ENCODE measurements at regions not wholly inside any gene's neighbourhood (a gene's known extent, or its start where the extent isn't known, plus 50 kb on each side); places are given as distances from the start of the nearest gene placed in this dataset.

DNA sequence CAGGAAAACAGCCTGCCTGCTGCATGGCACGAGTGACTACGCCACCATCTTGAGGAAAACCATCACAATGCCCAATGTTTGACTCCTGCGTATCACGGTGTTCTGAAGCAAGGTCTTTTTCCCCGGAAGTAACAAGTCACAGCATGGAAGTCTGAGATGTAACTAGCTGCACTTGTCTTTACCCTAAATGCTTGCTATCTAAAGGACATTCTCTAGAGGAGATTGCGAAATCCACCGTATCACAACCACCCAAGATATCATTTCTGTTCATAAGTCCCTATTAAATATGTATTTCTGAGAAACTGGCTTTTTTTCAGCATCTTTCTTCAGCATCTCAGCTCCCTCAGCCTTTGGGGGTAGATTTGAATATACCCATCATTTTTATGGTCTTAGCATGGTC, 1565.1 kb downstream of the ARAP2 start:
- Mint-ChIP-seq H3K4me3 (no peak overlapping the region), H3K4me1 (ENCODE audit: low read depth) (no peaks in the 10 kb centered on the region), H3K36me3 (ENCODE audit: low read depth) (no peaks in the 10 kb centered on the region), H3K27me3 (ENCODE audit: insufficient read depth) (no peaks in the 10 kb centered on the region), H3K9me3 (peaks cover 20% of the 10 kb centered on the region), H3K27ac (no peak overlapping the region)
- no peak for DNase-seq
- TF ChIP-seq, protein P1, sequence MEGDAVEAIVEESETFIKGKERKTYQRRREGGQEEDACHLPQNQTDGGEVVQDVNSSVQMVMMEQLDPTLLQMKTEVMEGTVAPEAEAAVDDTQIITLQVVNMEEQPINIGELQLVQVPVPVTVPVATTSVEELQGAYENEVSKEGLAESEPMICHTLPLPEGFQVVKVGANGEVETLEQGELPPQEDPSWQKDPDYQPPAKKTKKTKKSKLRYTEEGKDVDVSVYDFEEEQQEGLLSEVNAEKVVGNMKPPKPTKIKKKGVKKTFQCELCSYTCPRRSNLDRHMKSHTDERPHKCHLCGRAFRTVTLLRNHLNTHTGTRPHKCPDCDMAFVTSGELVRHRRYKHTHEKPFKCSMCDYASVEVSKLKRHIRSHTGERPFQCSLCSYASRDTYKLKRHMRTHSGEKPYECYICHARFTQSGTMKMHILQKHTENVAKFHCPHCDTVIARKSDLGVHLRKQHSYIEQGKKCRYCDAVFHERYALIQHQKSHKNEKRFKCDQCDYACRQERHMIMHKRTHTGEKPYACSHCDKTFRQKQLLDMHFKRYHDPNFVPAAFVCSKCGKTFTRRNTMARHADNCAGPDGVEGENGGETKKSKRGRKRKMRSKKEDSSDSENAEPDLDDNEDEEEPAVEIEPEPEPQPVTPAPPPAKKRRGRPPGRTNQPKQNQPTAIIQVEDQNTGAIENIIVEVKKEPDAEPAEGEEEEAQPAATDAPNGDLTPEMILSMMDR (IDR thresholded peaks at IDR 0.05), result no peak

DNA sequence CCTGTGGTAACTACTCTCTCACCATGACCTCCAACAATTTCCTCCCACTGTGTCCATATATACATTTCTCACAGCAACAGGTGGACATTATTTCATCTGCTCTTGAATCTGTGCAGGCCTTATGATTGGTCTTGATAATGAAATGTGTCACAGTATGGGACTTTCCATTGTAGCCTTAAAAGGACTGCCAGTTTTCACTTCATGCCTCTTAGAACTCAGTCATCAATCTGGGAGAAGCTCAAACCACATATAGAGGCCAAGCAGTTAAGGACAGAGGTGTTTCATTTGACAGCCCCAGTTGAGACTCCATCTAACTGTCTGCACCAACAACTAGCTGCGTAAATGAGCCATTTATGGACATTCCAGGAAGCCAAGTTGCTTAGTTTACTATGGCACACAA, 1534.8 kb downstream of the ARAP2 start:
- Mint-ChIP-seq H3K9me3 (peaks cover 15% of the 10 kb centered on the region; the same call in 1 of the 2 replicates), H3K36me3 (ENCODE audit: low read depth) (no peaks in the 10 kb centered on the region), H3K4me1 (ENCODE audit: low read depth) (no peaks in the 10 kb centered on the region), H3K27ac (no peak overlapping the region), H3K27me3 (ENCODE audit: insufficient read depth) (no peaks in the 10 kb centered on the region), H3K4me3 (no peak overlapping the region)
- DNase-seq, result no peak
- TF ChIP-seq, protein P1 (IDR thresholded peaks at IDR 0.05), result no peak

DNA sequence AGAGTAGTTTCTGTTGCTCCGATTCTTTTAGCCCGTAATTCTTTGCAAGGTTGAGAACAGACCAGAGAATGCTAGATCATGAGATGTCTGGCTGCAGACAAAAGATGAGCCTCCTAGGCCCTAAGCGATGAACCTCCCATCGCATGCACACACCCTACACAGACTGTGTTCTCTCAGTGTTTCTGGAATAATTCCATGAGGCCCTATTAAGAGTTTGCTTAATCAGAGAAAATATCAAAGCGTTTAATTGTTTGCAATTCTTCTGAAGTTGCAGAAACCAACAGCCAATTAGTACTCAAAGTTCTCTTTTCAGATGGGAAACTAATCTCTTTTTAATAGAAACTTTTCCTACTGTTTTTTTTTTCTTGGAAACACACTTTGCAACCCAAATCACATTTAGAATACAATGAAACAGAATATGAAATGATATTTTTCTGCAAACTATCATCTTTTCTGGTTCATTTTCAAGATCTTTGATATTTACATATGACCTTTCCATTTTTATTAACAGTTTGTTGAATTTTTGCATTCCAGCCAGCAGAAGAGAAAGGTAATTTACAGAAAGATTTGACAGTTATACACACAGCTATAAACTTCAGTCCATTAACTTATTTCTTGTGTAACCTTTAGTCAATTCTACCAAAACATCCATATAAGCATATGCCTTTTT, 1525.6 kb downstream of the ARAP2 start:
- Mint-ChIP-seq H3K9me3 (no peaks in the 10 kb centered on the region), H3K27me3 (ENCODE audit: insufficient read depth) (no peaks in the 10 kb centered on the region; the same call in 1 of the 2 replicates), H3K36me3 (ENCODE audit: low read depth) (no peaks in the 10 kb centered on the region), H3K4me3 (no peak overlapping the region), H3K4me1 (ENCODE audit: low read depth) (no peaks in the 10 kb centered on the region), H3K27ac (no peak overlapping the region)
- TF ChIP-seq, protein P1 (IDR thresholded peaks at IDR 0.05), result no peak
- DNase-seq, result no peak

DNA sequence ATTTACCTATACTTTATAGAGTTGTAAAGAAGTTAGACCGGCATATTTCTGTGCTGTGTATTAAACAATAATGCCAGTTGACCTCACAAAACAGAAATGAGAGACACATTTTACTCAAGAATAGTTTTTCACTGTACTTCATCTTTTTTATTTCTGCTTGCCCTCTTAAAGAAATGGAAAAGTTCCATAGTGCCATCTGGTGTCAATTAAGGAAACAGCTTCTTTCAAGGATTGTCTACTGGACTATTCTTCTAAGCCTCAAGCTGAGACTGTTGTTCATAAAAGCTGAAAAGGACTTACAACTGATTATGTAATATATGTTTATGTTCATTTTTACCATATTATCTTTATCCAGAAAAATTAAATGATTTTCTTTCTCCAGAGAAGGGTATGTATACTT, 1523.7 kb downstream of the ARAP2 start:
- no peaks in the 10 kb centered on the region; the same call in 1 of the 2 replicates for H3K27me3 Mint-ChIP-seq (ENCODE audit: insufficient read depth)
- no peak overlapping the region for H3K4me3 Mint-ChIP-seq
- no peaks in the 10 kb centered on the region for H3K36me3 Mint-ChIP-seq (ENCODE audit: low read depth)
- H3K9me3 Mint-ChIP-seq, result no peaks in the 10 kb centered on the region
- no peaks in the 10 kb centered on the region for H3K4me1 Mint-ChIP-seq (ENCODE audit: low read depth)
- DNase-seq, result peak; percentile 8
- TF ChIP-seq, protein P1 (IDR thresholded peaks at IDR 0.05), result peak; percentile 76
- no peak overlapping the region for H3K27ac Mint-ChIP-seq

DNA sequence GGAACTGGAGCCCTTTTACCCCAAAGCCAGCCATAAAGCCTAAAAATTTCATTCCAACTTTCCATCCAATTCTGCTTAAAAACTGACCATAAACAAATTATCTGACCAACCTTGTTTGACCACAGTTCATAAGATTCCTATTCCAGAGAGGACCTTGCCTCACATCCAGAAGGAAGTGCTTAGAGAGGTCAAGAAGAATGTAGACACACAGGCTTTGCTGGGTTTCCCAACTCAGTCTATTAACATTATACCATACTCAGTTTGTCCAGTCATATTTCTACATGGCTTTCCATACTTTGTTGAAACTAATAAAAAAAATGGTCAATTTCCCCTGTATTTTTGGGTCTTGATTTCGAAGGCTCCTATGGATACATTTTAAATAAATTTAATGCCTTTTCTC, 1522.5 kb downstream of the ARAP2 start:
- no peaks in the 10 kb centered on the region for H3K4me1 Mint-ChIP-seq (ENCODE audit: low read depth)

More for the DNA sequence above, 1522.5 kb downstream of the ARAP2 start:
- no peak for DNase-seq
- Mint-ChIP-seq H3K36me3 (ENCODE audit: low read depth) (no peaks in the 10 kb centered on the region), H3K9me3 (no peaks in the 10 kb centered on the region), H3K27ac (no peak overlapping the region), H3K27me3 (ENCODE audit: insufficient read depth) (no peaks in the 10 kb centered on the region; the same call in 1 of the 2 replicates), H3K4me3 (no peak overlapping the region)
- TF ChIP-seq, protein P1 (IDR thresholded peaks at IDR 0.05), result no peak

Measured in HFFc6 (cell line).